B cell (primary cell): ENCODE measurements at regions not wholly inside any gene's neighbourhood (a gene's known extent, or its start where the extent isn't known, plus 50 kb on each side); places are given as distances from the start of the nearest gene placed in this dataset.

Source experiments
- ATAC-seq: fragments of 200-7000 bp; cut with Tn5 transposase; one replicate; pipeline ENCODE4 v1.10.0; 2021; ENCODE audit warnings: low read depth, mild to moderate bottlenecking, moderate number of reproducible peaks, moderate library complexity
- CTCF ChIA-PET: fragments of 350-600 bp; sonication (Branson Sonifier 250); formaldehyde crosslinking; loops from one replicate; lab custom pipeline; 2021; ENCODE audit warnings: antibody characterized with exemption, inconsistent platforms; lab: Charles Lee
- POLR2A ChIA-PET: fragments of 350-600 bp; sonication (Branson Sonifier 250); formaldehyde crosslinking; loops from one replicate; lab custom pipeline; 2021; ENCODE audit warnings: antibody characterized with exemption; lab: Charles Lee
- DNase-seq: peaks from one replicate; pipeline ENCODE4 v3.0.0; 2013
- H2AFZ ChIP-seq: 2 replicates; pipeline ENCODE4 v1.6.1; 2012; ENCODE audit warnings: mild to moderate bottlenecking, low read depth, low read length; ENCODE audit not compliant: insufficient read depth, poor library complexity, severe bottlenecking
- H3K27ac ChIP-seq, 2 donors: 1 replicate in 1 of 2; 2 replicates in 1 of 2; pipeline ENCODE4 v1.5.1; 2012 to 2013; ENCODE audit warnings: low read length in 2 of 2, mild to moderate bottlenecking in 2 of 2, moderate library complexity in 1 of 2
- H3K27me3 ChIP-seq, 4 experiments: fragments of 200-600 bp in 1 of 4; sonication (generic) in 1 of 4; replicated peaks in 1 of 4; 1 replicate in 2 of 4; 2 replicates in 2 of 4; pipeline versions ENCODE4 v1.6.1 to v1.7.0; 2013 to 2016; ENCODE audit warnings: low read length in 3 of 4, mild to moderate bottlenecking in 2 of 4, mixed read lengths in 1 of 4, moderate library complexity in 1 of 4; ENCODE audit not compliant: insufficient read depth in 4 of 4, control insufficient read depth in 3 of 4; ENCODE audit errors: control extremely low read depth in 1 of 4
- H3K36me3 ChIP-seq, 2 experiments: replicated peaks in 1 of 2; 1 replicate in 1 of 2; 2 replicates in 1 of 2; pipeline versions ENCODE4 v1.6.1 to v1.7.1; 2013; ENCODE audit warnings: low read length in 1 of 2; ENCODE audit not compliant: insufficient read depth in 2 of 2, control insufficient read depth in 1 of 2; ENCODE audit errors: control extremely low read depth in 1 of 2, extremely low read depth in 1 of 2
- H3K4me1 ChIP-seq, 2 donors: fragments of 200-600 bp in 1 of 2; sonication (generic) in 1 of 2; 1 replicate in 1 of 2; 2 replicates in 1 of 2; pipeline versions ENCODE4 v1.5.1 to v1.6.1; 2013 to 2017; ENCODE audit warnings: low read length in 2 of 2; ENCODE audit not compliant: control insufficient read depth in 2 of 2, insufficient read depth in 2 of 2
- H3K4me2 ChIP-seq: replicated peaks from 2 replicates; pipeline ENCODE3; 2012; ENCODE audit warnings: mild to moderate bottlenecking, low read depth, low read length; ENCODE audit not compliant: poor library complexity, severe bottlenecking
- H3K4me3 ChIP-seq, 5 experiments: fragments of 200-600 bp in 1 of 5; sonication (generic) in 1 of 5; 1 replicate in 3 of 5; 2 replicates in 2 of 5; pipeline versions ENCODE4 v1.5.1 to v1.7.0; 2011 to 2016; ENCODE audit warnings: low read length in 4 of 5, mild to moderate bottlenecking in 4 of 5, low read depth in 2 of 5, control low read depth in 1 of 5, moderate library complexity in 1 of 5; ENCODE audit not compliant: insufficient read depth in 1 of 5; ENCODE audit errors: control extremely low read depth in 1 of 5, extremely low read depth in 1 of 5
- H3K79me2 ChIP-seq: fragments of 200-600 bp; sonication (generic); one replicate; pipeline ENCODE4 v1.6.0; 2016; ENCODE audit warnings: low read length; ENCODE audit not compliant: control insufficient read depth, insufficient read depth
- H3K9ac ChIP-seq: fragments of 200-600 bp; sonication (generic); 2 replicates; pipeline ENCODE4 v1.6.1; 2017; ENCODE audit warnings: mild to moderate bottlenecking, low read length, moderate library complexity
- H3K9me3 ChIP-seq, 3 donors: one replicate each; pipeline versions ENCODE4 v1.6.1 to v1.7.1; 2013; ENCODE audit warnings: low read length in 2 of 3; ENCODE audit not compliant: control insufficient read depth in 2 of 3, insufficient read depth in 1 of 3; ENCODE audit errors: control extremely low read depth in 1 of 3
- H4K20me1 ChIP-seq: 2 replicates; pipeline ENCODE4 v1.6.0; 2012; ENCODE audit warnings: mild to moderate bottlenecking, low read length; ENCODE audit not compliant: insufficient read depth, control insufficient read depth, poor library complexity, severe bottlenecking
- H3K27ac Mint-ChIP-seq: one replicate; pipeline ENCODE4 v1.8.0; 2021; ENCODE audit warnings: mixed read lengths
- H3K27me3 Mint-ChIP-seq: one replicate; pipeline ENCODE4 v1.8.0; 2021; ENCODE audit warnings: mixed read lengths
- H3K4me1 Mint-ChIP-seq: one replicate; pipeline ENCODE4 v1.8.0; 2021; ENCODE audit warnings: mixed read lengths
- H3K4me3 Mint-ChIP-seq: one replicate; pipeline ENCODE4 v1.8.0; 2021; ENCODE audit warnings: mixed read lengths
- H3K9me3 Mint-ChIP-seq: one replicate; pipeline ENCODE4 v1.8.0; 2022; ENCODE audit warnings: mixed read lengths; ENCODE audit not compliant: insufficient read depth
- EZH2 ChIP-seq: IDR thresholded peaks from 2 replicates; pipeline ENCODE4 v1.6.1; 2012; ENCODE audit warnings: borderline replicate concordance, low read depth, mild to moderate bottlenecking, moderate library complexity, low read length; ENCODE audit not compliant: insufficient read depth, poor library complexity, severe bottlenecking
- WGBS: methylation state at CpG from one replicate; pipeline ENCODE4 v1.1.5; 2013; ENCODE audit warnings: missing lambda C conversion rate; ENCODE audit not compliant: insufficient coverage; 5-methylcytosine and 5-hydroxymethylcytosine counted together
- intact Hi-C: fragments of 100-400 bp; cut with micrococcal nuclease; formaldehyde crosslinking; loops from one replicate; pipeline ENCODE4 v1.10.0; 2022
- TF ChIP-seq, protein P1 (sequence below): fragments of 200-600 bp; IDR thresholded peaks from one replicate; pipeline ENCODE4 v1.8.0; 2022; ENCODE audit warnings: antibody characterized with exemption, mild to moderate bottlenecking

GRCh38 chr10:60669501-60669900, 108.8 kb upstream of the CDK1 start:
- Histone ChIP-seq H3K4me3 (no peak overlapping the region), H3K9me3 (peaks cover 0 to 5% (median 2%) of the 10 kb centered on the region in 3 donors), H3K36me3 (no peaks in the 10 kb centered on the region), H3K4me1 (no peaks in the 10 kb centered on the region), H2AFZ (no peak overlapping the region), H3K4me2 (no peak overlapping the region), H3K79me2 (no peaks in the 10 kb centered on the region), H3K27me3 (no peaks in the 10 kb centered on the region), H3K27ac (no peak overlapping the region), H4K20me1 (no peaks in the 10 kb centered on the region), H3K9ac (no peak overlapping the region)
- no peak for TF ChIP-seq EZH2
- TF ChIP-seq, protein P1, sequence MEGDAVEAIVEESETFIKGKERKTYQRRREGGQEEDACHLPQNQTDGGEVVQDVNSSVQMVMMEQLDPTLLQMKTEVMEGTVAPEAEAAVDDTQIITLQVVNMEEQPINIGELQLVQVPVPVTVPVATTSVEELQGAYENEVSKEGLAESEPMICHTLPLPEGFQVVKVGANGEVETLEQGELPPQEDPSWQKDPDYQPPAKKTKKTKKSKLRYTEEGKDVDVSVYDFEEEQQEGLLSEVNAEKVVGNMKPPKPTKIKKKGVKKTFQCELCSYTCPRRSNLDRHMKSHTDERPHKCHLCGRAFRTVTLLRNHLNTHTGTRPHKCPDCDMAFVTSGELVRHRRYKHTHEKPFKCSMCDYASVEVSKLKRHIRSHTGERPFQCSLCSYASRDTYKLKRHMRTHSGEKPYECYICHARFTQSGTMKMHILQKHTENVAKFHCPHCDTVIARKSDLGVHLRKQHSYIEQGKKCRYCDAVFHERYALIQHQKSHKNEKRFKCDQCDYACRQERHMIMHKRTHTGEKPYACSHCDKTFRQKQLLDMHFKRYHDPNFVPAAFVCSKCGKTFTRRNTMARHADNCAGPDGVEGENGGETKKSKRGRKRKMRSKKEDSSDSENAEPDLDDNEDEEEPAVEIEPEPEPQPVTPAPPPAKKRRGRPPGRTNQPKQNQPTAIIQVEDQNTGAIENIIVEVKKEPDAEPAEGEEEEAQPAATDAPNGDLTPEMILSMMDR: no peak
- intact Hi-C loops: no loop called here
- Mint-ChIP-seq H3K4me1 (no peaks in the 10 kb centered on the region), H3K27me3 (no peaks in the 10 kb centered on the region), H3K27ac (no peak overlapping the region), H3K9me3 (peaks cover under 1% of the 10 kb centered on the region), H3K4me3 (no peak overlapping the region)
- ChIA-PET POLR2A (interaction anchor here (0.5 kb wide), 1 partner anchor 798 kb away, joined by 4 read pairs; no protein-coding TSS in a partner anchor), CTCF (interaction anchor here (1.1 kb wide), 1 partner anchor 24 kb away, joined by 3 read pairs; no protein-coding TSS in a partner anchor)
- ATAC-seq (no peak), DNase-seq (no peak)
- 100% methylated on average over 1 of the region's 1 CpG for WGBS

DNA sequence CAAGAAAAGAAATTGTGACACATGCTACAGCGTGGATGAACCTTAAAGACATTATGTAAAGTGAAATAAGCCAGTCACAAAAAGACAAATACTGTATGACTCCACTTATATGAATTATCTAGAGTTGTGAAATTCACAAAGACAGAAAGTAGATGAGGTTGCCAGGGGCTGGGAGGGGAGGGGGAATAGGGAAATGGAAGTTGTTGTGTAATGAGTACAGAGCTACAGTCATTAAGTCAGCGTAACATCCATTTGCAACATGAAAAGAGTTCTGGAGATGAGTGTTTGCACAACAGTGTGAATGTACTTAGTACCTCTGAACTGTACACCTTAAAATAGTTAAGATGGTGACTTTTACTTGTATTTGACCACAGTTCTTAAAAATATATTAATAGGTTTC, 112.1 kb upstream of the CDK1 start:
- H3K27ac Mint-ChIP-seq: no peak overlapping the region
- Histone ChIP-seq H3K27me3 (peaks cover 0 to 5% (median 2%) of the 10 kb centered on the region in 4 experiments), H3K27ac (no peak overlapping the region), H3K4me1 (no peaks in the 10 kb centered on the region), H3K4me2 (no peak overlapping the region), H4K20me1 (no peaks in the 10 kb centered on the region), H3K79me2 (no peaks in the 10 kb centered on the region), H3K36me3 (no peaks in the 10 kb centered on the region), H3K9ac (no peak overlapping the region), H2AFZ (no peak overlapping the region), H3K9me3 (no peaks in the 10 kb centered on the region), H3K4me3 (no peak overlapping the region)
- peaks cover 8% of the 10 kb centered on the region for H3K27me3 Mint-ChIP-seq
- CTCF ChIA-PET: no interaction called here
- ATAC-seq: no peak
- intact Hi-C loops: no loop called here
- no peaks in the 10 kb centered on the region for H3K9me3 Mint-ChIP-seq
- TF ChIP-seq, protein P1: no peak
- TF ChIP-seq EZH2: no peak
- H3K4me3 Mint-ChIP-seq: no peak overlapping the region
- DNase-seq: no peak
- H3K4me1 Mint-ChIP-seq: no peaks in the 10 kb centered on the region
- no CpG with 5 or more reads among the region's 2 CpGs for WGBS
- POLR2A ChIA-PET: no interaction called here
